ENCODE measurements at regions not wholly inside any gene's neighbourhood (a gene's known extent, or its start where the extent isn't known, plus 50 kb on each side); places are given as distances from the start of the nearest gene placed in this dataset.
"Not testable (repeated sequence)": the region's sequence is repeated elsewhere in the genome, so short reads cannot be mapped to it uniquely, and the experiment has no call there.

DNA sequence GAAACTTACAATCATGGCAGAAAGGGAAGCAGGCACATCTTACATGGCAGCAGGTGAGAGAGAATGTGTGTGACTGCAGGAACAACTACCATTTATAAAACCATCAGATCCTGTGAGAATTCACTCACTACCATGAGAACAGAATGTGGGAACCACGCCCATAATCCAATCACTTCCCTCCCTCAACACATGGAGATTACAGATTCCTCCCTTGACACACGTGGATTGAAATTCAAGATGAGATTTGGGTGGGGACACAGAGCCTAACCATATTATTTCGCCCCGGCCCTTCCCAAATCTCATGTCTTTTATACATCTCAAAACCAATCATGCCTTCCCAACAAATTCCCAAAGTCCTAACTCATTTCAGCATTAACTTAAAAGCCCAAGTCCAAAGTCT, 203.6 kb downstream of the C12orf75 start:
- Histone ChIP-seq H3K79me2 (ENCODE audit: insufficient read depth, low read length) (no peaks in the 10 kb centered on the region), H2AFZ (ENCODE audit: low read depth, low read length, severe bottlenecking) (no peak overlapping the region), H3K9ac (ENCODE audit: low read length) (no peak overlapping the region), H3K9me2 (replicated peaks; ENCODE audit: insufficient read depth, low read length) (no peaks in the 10 kb centered on the region), H3F3A (ENCODE audit: insufficient read depth) (no peaks in the 10 kb centered on the region), H3K27ac (ENCODE audit: low read depth, low read length) (no peak overlapping the region), H3K4me2 (ENCODE audit: low read depth, low read length, poor library complexity, severe bottlenecking) (no peak overlapping the region), H4K20me1 (ENCODE audit: low read depth, low read length) (no peaks in the 10 kb centered on the region), H3K36me3 (ENCODE audit: low read length) (no peaks in the 10 kb centered on the region), H3K9me3 (ENCODE audit: insufficient read depth, low read length) (peaks cover 6% of the 10 kb centered on the region; the same call in 1 of the 2 replicates), H3K4me3 (ENCODE audit: insufficient read depth, low read length, poor library complexity, severe bottlenecking) (no peak overlapping the region), H3K27me3 (ENCODE audit: low read length) (no peaks in the 10 kb centered on the region)
- no peak for TF ChIP-seq EZH2phosphoT487 (conservative IDR thresholded peaks at IDR 0.05; ENCODE audit: low read length)
- TF ChIP-seq, protein P1, sequence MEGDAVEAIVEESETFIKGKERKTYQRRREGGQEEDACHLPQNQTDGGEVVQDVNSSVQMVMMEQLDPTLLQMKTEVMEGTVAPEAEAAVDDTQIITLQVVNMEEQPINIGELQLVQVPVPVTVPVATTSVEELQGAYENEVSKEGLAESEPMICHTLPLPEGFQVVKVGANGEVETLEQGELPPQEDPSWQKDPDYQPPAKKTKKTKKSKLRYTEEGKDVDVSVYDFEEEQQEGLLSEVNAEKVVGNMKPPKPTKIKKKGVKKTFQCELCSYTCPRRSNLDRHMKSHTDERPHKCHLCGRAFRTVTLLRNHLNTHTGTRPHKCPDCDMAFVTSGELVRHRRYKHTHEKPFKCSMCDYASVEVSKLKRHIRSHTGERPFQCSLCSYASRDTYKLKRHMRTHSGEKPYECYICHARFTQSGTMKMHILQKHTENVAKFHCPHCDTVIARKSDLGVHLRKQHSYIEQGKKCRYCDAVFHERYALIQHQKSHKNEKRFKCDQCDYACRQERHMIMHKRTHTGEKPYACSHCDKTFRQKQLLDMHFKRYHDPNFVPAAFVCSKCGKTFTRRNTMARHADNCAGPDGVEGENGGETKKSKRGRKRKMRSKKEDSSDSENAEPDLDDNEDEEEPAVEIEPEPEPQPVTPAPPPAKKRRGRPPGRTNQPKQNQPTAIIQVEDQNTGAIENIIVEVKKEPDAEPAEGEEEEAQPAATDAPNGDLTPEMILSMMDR (IDR thresholded peaks at IDR 0.05; ENCODE audit: insufficient read depth, low read length, poor library complexity, severe bottlenecking), result no peak

DNA sequence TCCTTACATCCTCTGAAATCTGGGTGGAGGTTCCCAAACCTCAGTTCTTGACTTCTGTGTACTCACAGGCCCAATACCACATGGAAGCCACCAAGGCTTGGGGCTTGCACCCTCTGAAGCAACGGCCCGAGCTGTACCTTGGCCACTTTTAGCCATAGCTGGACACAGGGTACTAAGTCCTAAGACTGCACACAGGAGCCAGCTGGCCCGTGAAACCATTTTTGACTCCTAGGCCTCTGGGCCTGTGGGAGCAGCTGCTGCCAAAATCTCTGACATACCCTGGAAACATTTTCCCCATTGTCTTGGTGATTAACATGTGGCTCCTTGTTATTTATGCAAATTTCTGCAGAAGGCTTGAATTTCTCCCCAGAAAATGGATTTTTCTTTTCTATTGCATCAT, 204.5 kb downstream of the C12orf75 start:
- not testable (repeated sequence) for H3K27ac ChIP-seq (ENCODE audit: low read depth, low read length); H3K36me3 ChIP-seq (ENCODE audit: low read length); H3K4me2 ChIP-seq (ENCODE audit: low read depth, low read length, poor library complexity, severe bottlenecking)

DNA sequence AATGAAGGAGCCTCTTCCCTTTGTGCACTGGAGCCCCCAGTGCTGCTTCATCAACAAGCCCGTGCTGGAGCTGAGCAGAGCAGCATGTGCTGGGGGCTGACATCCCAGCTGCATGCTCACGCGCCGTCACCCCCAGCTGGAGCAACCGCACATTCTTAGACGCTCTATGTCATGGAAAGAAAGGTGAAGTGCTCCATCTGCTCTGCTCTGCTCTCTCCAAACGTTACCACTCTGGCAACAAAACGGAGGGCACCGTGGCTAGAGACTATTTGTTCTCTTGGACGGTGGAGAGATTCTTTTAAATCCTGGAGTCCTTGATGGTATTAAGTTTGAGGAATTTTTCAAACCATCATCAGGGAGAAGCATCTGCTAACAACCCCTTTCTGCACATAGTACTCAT, 208.4 kb downstream of the C12orf75 start:
- no peak overlapping the region for H3K9ac ChIP-seq (ENCODE audit: low read length)
- H3K9me2 ChIP-seq (replicated peaks; ENCODE audit: insufficient read depth, low read length), result no peaks in the 10 kb centered on the region
- H3K9me3 ChIP-seq (ENCODE audit: insufficient read depth, low read length), result peaks cover 6% of the 10 kb centered on the region; the same call in 1 of the 2 replicates
- no peaks in the 10 kb centered on the region for H3K79me2 ChIP-seq (ENCODE audit: insufficient read depth, low read length)
- H3K27ac ChIP-seq (ENCODE audit: low read depth, low read length), result no peak overlapping the region
- no peaks in the 10 kb centered on the region for H4K20me1 ChIP-seq (ENCODE audit: low read depth, low read length)
- H3K4me3 ChIP-seq (ENCODE audit: insufficient read depth, low read length, poor library complexity, severe bottlenecking), result no peak overlapping the region
- TF ChIP-seq, protein P1 (IDR thresholded peaks at IDR 0.05; ENCODE audit: insufficient read depth, low read length, poor library complexity, severe bottlenecking), result no peak
- TF ChIP-seq EZH2phosphoT487 (conservative IDR thresholded peaks at IDR 0.05; ENCODE audit: low read length), result no peak
- H3K4me2 ChIP-seq (ENCODE audit: low read depth, low read length, poor library complexity, severe bottlenecking), result no peak overlapping the region
- no peaks in the 10 kb centered on the region for H3K27me3 ChIP-seq (ENCODE audit: low read length)
- H2AFZ ChIP-seq (ENCODE audit: low read depth, low read length, severe bottlenecking), result no peak overlapping the region
- H3K36me3 ChIP-seq (ENCODE audit: low read length), result no peaks in the 10 kb centered on the region
- no peaks in the 10 kb centered on the region for H3F3A ChIP-seq (ENCODE audit: insufficient read depth)

More for the DNA sequence above, 204.5 kb downstream of the C12orf75 start:
- not testable (repeated sequence) for H4K20me1 ChIP-seq (ENCODE audit: low read depth, low read length); H3K79me2 ChIP-seq (ENCODE audit: insufficient read depth, low read length); H3K9ac ChIP-seq (ENCODE audit: low read length); H3K9me2 ChIP-seq (replicated peaks; ENCODE audit: insufficient read depth, low read length); H3K4me3 ChIP-seq (ENCODE audit: insufficient read depth, low read length, poor library complexity, severe bottlenecking); H3K9me3 ChIP-seq (ENCODE audit: insufficient read depth, low read length); H3K27me3 ChIP-seq (ENCODE audit: low read length); H2AFZ ChIP-seq (ENCODE audit: low read depth, low read length, severe bottlenecking); H3F3A ChIP-seq (ENCODE audit: insufficient read depth)

DNA sequence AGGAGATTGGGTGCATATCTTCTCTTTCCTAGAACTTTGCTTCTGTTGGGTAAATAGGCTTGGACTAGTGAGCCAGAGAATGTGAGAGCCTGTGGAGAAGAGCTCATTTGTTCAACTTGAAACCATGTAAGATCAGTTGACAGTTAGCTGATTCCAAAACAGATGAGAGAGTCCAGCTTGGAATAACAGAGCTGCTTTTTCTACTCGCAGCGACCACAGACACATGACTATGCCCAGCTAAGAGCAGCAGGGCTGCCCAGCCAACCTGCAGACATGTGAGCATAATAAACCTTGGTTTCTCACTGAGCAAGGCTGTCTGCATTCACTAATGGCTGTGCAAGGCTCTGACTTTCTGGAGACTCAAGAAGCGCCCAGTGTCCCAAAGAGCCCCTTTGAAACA, 209.2 kb downstream of the C12orf75 start:
- Histone ChIP-seq H3K9ac (ENCODE audit: low read length) (no peak overlapping the region), H3K27ac (ENCODE audit: low read depth, low read length) (no peak overlapping the region), H2AFZ (ENCODE audit: low read depth, low read length, severe bottlenecking) (no peak overlapping the region), H3K36me3 (ENCODE audit: low read length) (no peaks in the 10 kb centered on the region), H3K4me2 (ENCODE audit: low read depth, low read length, poor library complexity, severe bottlenecking) (no peak overlapping the region), H3K4me3 (ENCODE audit: insufficient read depth, low read length, poor library complexity, severe bottlenecking) (no peak overlapping the region), H3K79me2 (ENCODE audit: insufficient read depth, low read length) (no peaks in the 10 kb centered on the region), H3K9me2 (replicated peaks; ENCODE audit: insufficient read depth, low read length) (no peaks in the 10 kb centered on the region), H3K27me3 (ENCODE audit: low read length) (no peaks in the 10 kb centered on the region), H4K20me1 (ENCODE audit: low read depth, low read length) (no peaks in the 10 kb centered on the region), H3K9me3 (ENCODE audit: insufficient read depth, low read length) (peaks cover 4% of the 10 kb centered on the region; the same call in 1 of the 2 replicates), H3F3A (ENCODE audit: insufficient read depth) (no peaks in the 10 kb centered on the region)
- TF ChIP-seq EZH2phosphoT487 (conservative IDR thresholded peaks at IDR 0.05; ENCODE audit: low read length), result no peak
- TF ChIP-seq, protein P1 (IDR thresholded peaks at IDR 0.05; ENCODE audit: insufficient read depth, low read length, poor library complexity, severe bottlenecking), result no peak
